Upper lobe of right lung (tissue), 1 donor: ENCODE measurements at regions not wholly inside any gene's neighbourhood (a gene's known extent, or its start where the extent isn't known, plus 50 kb on each side); places are given as distances from the start of the nearest gene placed in this dataset.
A peak's percentile ranks its signal among the peaks of the same experiment; 100 is the strongest.

Experiments used
- ATAC-seq: fragments of 200-7000 bp; cut with Tn5 transposase; one replicate; pipeline ENCODE4 v1.9.1; 2020; ENCODE audit warnings: mild to moderate bottlenecking, moderate library complexity
- DNase-seq: peaks from one replicate; pipeline ENCODE4 v3.0.0-alpha.2; 2020
- H3K27ac ChIP-seq: fragments of 200-600 bp; one replicate; pipeline ENCODE4 v1.8.0; 2022
- H3K27me3 ChIP-seq: fragments of 200-600 bp; one replicate; pipeline ENCODE4 v1.8.0; 2022; ENCODE audit warnings: mild to moderate bottlenecking
- H3K36me3 ChIP-seq: fragments of 200-600 bp; one replicate; pipeline ENCODE4 v1.8.0; 2022
- H3K4me1 ChIP-seq: fragments of 200-600 bp; one replicate; pipeline ENCODE4 v1.8.0; 2022
- H3K4me3 ChIP-seq: fragments of 200-600 bp; one replicate; pipeline ENCODE4 v1.8.0; 2022; ENCODE audit warnings: mild to moderate bottlenecking
- H3K9me3 ChIP-seq: fragments of 200-600 bp; one replicate; pipeline ENCODE4 v1.8.0; 2022
- CTCF ChIP-seq: fragments of 200-600 bp; IDR thresholded peaks from one replicate; pipeline ENCODE4 v1.8.0; 2022; ENCODE audit warnings: antibody characterized with exemption
- intact Hi-C: fragments of 100-400 bp; cut with DNase I; formaldehyde crosslinking; loops from one replicate; pipeline ENCODE4 v1.11.0; 2022
- donor health status: DM: no; HTN: yes; CAD: no; lungs with severe emphysema.

GRCh38 chr4:160848901-160849760 is 1314.7 kb downstream of the FSTL5 start:
- DNase-seq (no peak), ATAC-seq (peak; percentile 65)
- Histone ChIP-seq H3K27me3 (no peaks in the 10 kb centered on the region), H3K4me1 (no peaks in the 10 kb centered on the region), H3K4me3 (no peak overlapping the region), H3K9me3 (no peaks in the 10 kb centered on the region), H3K36me3 (no peaks in the 10 kb centered on the region), H3K27ac (no peak overlapping the region)
- no peak for TF ChIP-seq CTCF
- intact Hi-C loops, result no loop called here

GRCh38 chr4:160864253-160864652 is 1299.5 kb downstream of the FSTL5 start:
- no peaks in the 10 kb centered on the region for H3K27me3 ChIP-seq
- no peaks in the 10 kb centered on the region for H3K4me1 ChIP-seq
- H3K27ac ChIP-seq, result no peak overlapping the region
- intact Hi-C loops, result no loop called here
- H3K9me3 ChIP-seq, result no peaks in the 10 kb centered on the region
- H3K36me3 ChIP-seq, result no peaks in the 10 kb centered on the region
- ATAC-seq (no peak), DNase-seq (no peak)
- no peak for TF ChIP-seq CTCF
- H3K4me3 ChIP-seq, result no peak overlapping the region

GRCh38 chr4:160869899-160870298 is 1293.9 kb downstream of the FSTL5 start:
- no peak overlapping the region for H3K27ac ChIP-seq
- H3K27me3 ChIP-seq, result no peaks in the 10 kb centered on the region
- H3K9me3 ChIP-seq, result no peaks in the 10 kb centered on the region
- no peak for TF ChIP-seq CTCF
- DNase-seq (no peak), ATAC-seq (no peak)
- no peak overlapping the region for H3K4me3 ChIP-seq
- H3K4me1 ChIP-seq, result no peaks in the 10 kb centered on the region
- no peaks in the 10 kb centered on the region for H3K36me3 ChIP-seq
- intact Hi-C loops, result no loop called here

- no peak for TF ChIP-seq CTCF
- intact Hi-C loops, result no loop called here
- Histone ChIP-seq H3K27me3 (no peaks in the 10 kb centered on the region), H3K4me1 (no peaks in the 10 kb centered on the region), H3K36me3 (no peaks in the 10 kb centered on the region), H3K27ac (no peak overlapping the region), H3K4me3 (no peak overlapping the region), H3K9me3 (no peaks in the 10 kb centered on the region)
- DNase-seq (no peak), ATAC-seq (no peak)
Measured at GRCh38 chr4:160872491-160872890, 1291.3 kb downstream of the FSTL5 start.

GRCh38 chr4:160877087-160877790 is 1286.6 kb downstream of the FSTL5 start:
- no peaks in the 10 kb centered on the region for H3K4me1 ChIP-seq
- no peak for ATAC-seq
- intact Hi-C loops, result no loop called here
- no peaks in the 10 kb centered on the region for H3K9me3 ChIP-seq
- H3K27me3 ChIP-seq, result no peaks in the 10 kb centered on the region
- no peaks in the 10 kb centered on the region for H3K36me3 ChIP-seq
- no peak for DNase-seq
- TF ChIP-seq CTCF, result no peak
- no peak overlapping the region for H3K4me3 ChIP-seq
- no peak overlapping the region for H3K27ac ChIP-seq
